Nephron (organoid): ENCODE measurements at regions not wholly inside any gene's neighbourhood (a gene's known extent, or its start where the extent isn't known, plus 50 kb on each side); places are given as distances from the start of the nearest gene placed in this dataset.

Experiments
- H3K27ac Mint-ChIP-seq, 3 experiments: 2 replicates each; pipeline ENCODE4 v1.8.0; 2020; ENCODE audit warnings: mixed read lengths in 3 of 3, mild to moderate bottlenecking in 2 of 3, moderate library complexity in 1 of 3
- H3K27me3 Mint-ChIP-seq: 2 replicates; pipeline ENCODE4 v1.8.0; 2021; ENCODE audit warnings: low read depth, mild to moderate bottlenecking, moderate library complexity, mixed read lengths
- H3K36me3 Mint-ChIP-seq: 2 replicates; pipeline ENCODE4 v1.8.0; 2020; ENCODE audit warnings: low read depth, mixed read lengths
- H3K4me1 Mint-ChIP-seq: 2 replicates; pipeline ENCODE4 v1.8.0; 2020; ENCODE audit warnings: mixed read lengths
- H3K4me3 Mint-ChIP-seq, 3 experiments: 2 replicates each; pipeline ENCODE4 v1.8.0; 2020; ENCODE audit warnings: mild to moderate bottlenecking in 3 of 3, mixed read lengths in 3 of 3, moderate library complexity in 2 of 3
- H3K9me3 Mint-ChIP-seq: 2 replicates; pipeline ENCODE4 v1.8.0; 2020; ENCODE audit warnings: mixed read lengths
- CTCF ChIP-seq, 3 experiments: fragments of 200-600 bp; sonication (generic); IDR thresholded peaks; one replicate each; pipeline ENCODE4 v1.5.0; 2021; ENCODE audit warnings: antibody characterized with exemption in 3 of 3; ENCODE audit not compliant: unreplicated experiment in 3 of 3

- H3K4me1 Mint-ChIP-seq = peaks cover 41% of the 10 kb centered on the region
- no peaks in the 10 kb centered on the region for H3K9me3 Mint-ChIP-seq
- TF ChIP-seq CTCF (IDR thresholded peaks at IDR 0.05; ENCODE audit: unreplicated experiment in 3 of 3) = no peak
- peak overlapping the region in 1 of 3 experiments; percentile 76 for H3K27ac Mint-ChIP-seq
- peaks cover 15% of the 10 kb centered on the region for H3K36me3 Mint-ChIP-seq
- H3K4me3 Mint-ChIP-seq = no peak overlapping the region
- no peaks in the 10 kb centered on the region for H3K27me3 Mint-ChIP-seq
Observed at GRCh38 chr15:81856634-81857026, 189.2 kb downstream of the MEX3B start.

GRCh38 chr15:81856001-81856633 is 189.7 kb downstream of the MEX3B start:
- H3K4me1 Mint-ChIP-seq = peaks cover 41% of the 10 kb centered on the region
- peak overlapping the region in 2 of 3 experiments; percentile 76 to 84 for H3K27ac Mint-ChIP-seq
- H3K27me3 Mint-ChIP-seq = no peaks in the 10 kb centered on the region
- no peaks in the 10 kb centered on the region for H3K9me3 Mint-ChIP-seq
- H3K36me3 Mint-ChIP-seq = peaks cover 15% of the 10 kb centered on the region
- no peak overlapping the region for H3K4me3 Mint-ChIP-seq
- no peak for TF ChIP-seq CTCF (IDR thresholded peaks at IDR 0.05; ENCODE audit: unreplicated experiment in 3 of 3)

- H3K4me1 Mint-ChIP-seq = peaks cover 37% of the 10 kb centered on the region
- H3K36me3 Mint-ChIP-seq = peaks cover 12% of the 10 kb centered on the region
- peak overlapping the region; percentile 55 to 92 (median 87) for H3K27ac Mint-ChIP-seq
- H3K9me3 Mint-ChIP-seq = no peaks in the 10 kb centered on the region
- peak overlapping the region in 1 of 3 experiments; percentile 11 for H3K4me3 Mint-ChIP-seq
- H3K27me3 Mint-ChIP-seq = no peaks in the 10 kb centered on the region
- no peak for TF ChIP-seq CTCF (IDR thresholded peaks at IDR 0.05; ENCODE audit: unreplicated experiment in 3 of 3)
Observed at GRCh38 chr15:81853150-81853748, 192.6 kb downstream of the MEX3B start.

GRCh38 chr15:81852411-81853149 is 193.2 kb downstream of the MEX3B start:
- peak overlapping the region in 1 of 3 experiments; percentile 11 for H3K4me3 Mint-ChIP-seq
- peak overlapping the region; percentile 55 to 92 (median 87) for H3K27ac Mint-ChIP-seq
- TF ChIP-seq CTCF (IDR thresholded peaks at IDR 0.05; ENCODE audit: unreplicated experiment in 3 of 3) = no peak
- peaks cover 41% of the 10 kb centered on the region for H3K4me1 Mint-ChIP-seq
- no peaks in the 10 kb centered on the region for H3K9me3 Mint-ChIP-seq
- no peaks in the 10 kb centered on the region for H3K27me3 Mint-ChIP-seq
- peaks cover 12% of the 10 kb centered on the region for H3K36me3 Mint-ChIP-seq

- Mint-ChIP-seq H3K27me3 (no peaks in the 10 kb centered on the region), H3K4me1 (peaks cover 40% of the 10 kb centered on the region), H3K9me3 (no peaks in the 10 kb centered on the region), H3K36me3 (peaks cover 8% of the 10 kb centered on the region), H3K27ac (peak overlapping the region in 2 of 3 experiments; percentile 19 to 32), H3K4me3 (no peak overlapping the region)
- TF ChIP-seq CTCF (IDR thresholded peaks at IDR 0.05; ENCODE audit: unreplicated experiment in 3 of 3) = no peak
Observed at GRCh38 chr15:81851757-81852156, 194.1 kb downstream of the MEX3B start.
